Renal cortical epithelial cell (primary cell): ENCODE measurements at regions not wholly inside any gene's neighbourhood (a gene's known extent, or its start where the extent isn't known, plus 50 kb on each side); places are given as distances from the start of the nearest gene placed in this dataset.
A peak's percentile ranks its signal among the peaks of the same experiment; 100 is the strongest.
"Not testable (repeated sequence)": the region's sequence is repeated elsewhere in the genome, so short reads cannot be mapped to it uniquely, and the experiment has no call there.

Source experiments
- DNase-seq: peaks from one replicate; pipeline ENCODE4 v3.0.0-alpha.2; 2011; ENCODE audit warnings: low read depth

- no peak for DNase-seq
Observed at GRCh38 chr10:30197186-30197585, 137.8 kb upstream of the JCAD start.

- DNase-seq = not testable (repeated sequence)
Observed at GRCh38 chr10:30196559-30196958, 137.2 kb upstream of the JCAD start.

- DNase-seq = no peak
Observed at GRCh38 chr10:30192846-30193608, 133.6 kb upstream of the JCAD start.

- no peak for DNase-seq
Observed at GRCh38 chr10:30190577-30191552, 131.5 kb upstream of the JCAD start.

GRCh38 chr10:30189238-30189580, 129.8 kb upstream of the JCAD start:
- DNase-seq = no peak

- DNase-seq = no peak
Observed at GRCh38 chr10:30188556-30189237, 129.3 kb upstream of the JCAD start.

- no peak for DNase-seq
Observed at GRCh38 chr10:30188101-30188500, 128.7 kb upstream of the JCAD start.

GRCh38 chr10:30187010-30187409, 127.6 kb upstream of the JCAD start:
- DNase-seq = no peak

- DNase-seq = peak; percentile 44
Observed at GRCh38 chr10:30186371-30186875, 127.0 kb upstream of the JCAD start.

GRCh38 chr10:30185916-30186315, 126.5 kb upstream of the JCAD start:
- DNase-seq = peak; percentile 93

- DNase-seq = no peak
Observed at GRCh38 chr10:30185341-30185740, 126.0 kb upstream of the JCAD start.

GRCh38 chr10:30184397-30185033, 125.1 kb upstream of the JCAD start:
- no peak for DNase-seq

- no peak for DNase-seq
Observed at GRCh38 chr10:30183055-30183402, 123.6 kb upstream of the JCAD start.

- peak; percentile 85 for DNase-seq
Observed at GRCh38 chr10:30182191-30183054, 123.0 kb upstream of the JCAD start.

GRCh38 chr10:30178356-30178964, 119.1 kb upstream of the JCAD start:
- DNase-seq = no peak

- DNase-seq = no peak
Observed at GRCh38 chr10:30176776-30177533, 117.6 kb upstream of the JCAD start.

GRCh38 chr10:30176182-30176581, 116.8 kb upstream of the JCAD start:
- peak; percentile 36 for DNase-seq

GRCh38 chr10:30172673-30173072, 113.3 kb upstream of the JCAD start:
- DNase-seq = no peak

- no peak for DNase-seq
Observed at GRCh38 chr10:30172091-30172490, 112.7 kb upstream of the JCAD start.

GRCh38 chr10:30171601-30172000, 112.2 kb upstream of the JCAD start:
- no peak for DNase-seq
